SH-SY5Y (cell line): ENCODE measurements at regions not wholly inside any gene's neighbourhood (a gene's known extent, or its start where the extent isn't known, plus 50 kb on each side); places are given as distances from the start of the nearest gene placed in this dataset.

Experiments used
- GATA2 ChIP-seq: IDR thresholded peaks from 2 replicates; pipeline ENCODE4 v1.6.1; 2011; ENCODE audit warnings: mild to moderate bottlenecking, low read depth, low read length
- GATA3 ChIP-seq: IDR thresholded peaks from 2 replicates; pipeline ENCODE4 v1.6.1; 2011; ENCODE audit warnings: low read depth, mild to moderate bottlenecking, low read length, moderate library complexity

DNA sequence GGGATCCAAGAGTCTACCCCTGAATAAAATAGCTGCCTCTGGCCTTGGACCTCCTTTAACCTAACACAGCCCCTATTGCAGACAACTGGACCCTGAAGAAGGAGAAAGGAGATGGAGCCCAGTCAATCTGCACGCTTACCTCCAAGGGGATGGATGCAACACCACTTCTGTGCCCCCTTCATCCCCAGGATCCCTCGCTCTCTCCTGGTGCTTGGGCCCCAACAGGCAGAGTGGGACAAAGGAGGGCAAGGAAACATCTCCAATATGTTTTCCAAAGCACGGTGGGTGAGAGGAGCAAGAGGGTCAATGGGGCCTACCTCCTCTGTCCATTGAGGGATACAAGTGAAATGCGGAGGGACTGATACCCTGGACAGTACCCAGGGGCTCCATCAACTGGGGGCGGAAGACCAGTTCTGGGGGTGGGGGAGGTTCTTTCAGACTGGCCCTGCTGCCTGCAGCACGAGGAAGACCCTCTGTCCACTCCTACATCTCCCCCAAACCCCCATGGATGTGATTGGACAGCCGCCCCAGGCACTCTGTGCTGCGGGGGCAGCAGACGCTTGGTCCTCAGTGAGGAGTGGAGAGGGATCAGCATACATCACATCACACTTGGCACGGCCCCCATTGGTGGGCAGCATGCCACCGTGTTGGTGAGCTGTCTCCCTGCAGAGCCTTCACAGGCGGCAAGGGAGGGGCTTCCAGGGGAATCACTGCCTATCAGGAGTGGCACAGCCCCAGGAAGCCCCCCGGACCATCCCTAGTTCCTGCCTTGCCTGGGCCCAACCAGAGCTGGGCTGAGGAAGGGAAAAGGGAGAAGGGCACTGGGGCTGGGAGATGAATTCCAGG lies 70.6 kb downstream of the MRPL14 start:
- TF ChIP-seq GATA2 (no peak), GATA3 (no peak)
